ENCODE measurements at regions not wholly inside any gene's neighbourhood (a gene's known extent, or its start where the extent isn't known, plus 50 kb on each side); places are given as distances from the start of the nearest gene placed in this dataset.
A peak's percentile ranks its signal among the peaks of the same experiment; 100 is the strongest.
"Not testable (repeated sequence)": the region's sequence is repeated elsewhere in the genome, so short reads cannot be mapped to it uniquely, and the experiment has no call there.

DNA sequence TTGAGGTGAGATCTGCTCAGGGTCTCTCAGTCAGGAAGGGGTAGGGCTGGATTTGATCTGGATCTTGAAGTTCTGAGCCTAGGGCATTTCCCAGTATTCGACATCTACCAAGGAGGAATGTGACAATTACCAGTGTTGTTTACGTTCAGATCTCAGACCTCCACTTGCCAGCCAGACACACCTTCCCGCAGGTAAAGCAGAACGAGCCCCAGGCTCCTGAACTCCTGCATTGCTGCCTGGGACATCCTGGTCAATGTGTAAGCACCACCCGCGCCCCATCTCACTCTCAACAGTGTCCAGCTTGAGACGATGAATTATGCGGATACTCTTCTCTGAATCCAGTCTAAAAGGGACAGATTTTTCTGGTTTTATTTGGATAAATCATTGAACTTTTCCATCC lies 56.7 kb upstream of the PTCH1 start:
- Histone ChIP-seq H3K27ac (ENCODE audit: low read length) (no peak overlapping the region), H3K36me3 (ENCODE audit: control insufficient read depth in 1 of 2, insufficient read depth in 2 of 2, low read length in 2 of 2) (no peaks in the 10 kb centered on the region), H3K9me3 (ENCODE audit: control insufficient read depth in 1 of 2, low read length in 2 of 2) (no peaks in the 10 kb centered on the region), H3K4me3 (ENCODE audit: low read depth in 1 of 2, low read length in 2 of 2) (no peak overlapping the region), H3K27me3 (ENCODE audit: low read depth, low read length) (no peaks in the 10 kb centered on the region), H3K4me1 (ENCODE audit: control insufficient read depth in 1 of 2, insufficient read depth in 2 of 2, low read length in 2 of 2) (no peaks in the 10 kb centered on the region)

DNA sequence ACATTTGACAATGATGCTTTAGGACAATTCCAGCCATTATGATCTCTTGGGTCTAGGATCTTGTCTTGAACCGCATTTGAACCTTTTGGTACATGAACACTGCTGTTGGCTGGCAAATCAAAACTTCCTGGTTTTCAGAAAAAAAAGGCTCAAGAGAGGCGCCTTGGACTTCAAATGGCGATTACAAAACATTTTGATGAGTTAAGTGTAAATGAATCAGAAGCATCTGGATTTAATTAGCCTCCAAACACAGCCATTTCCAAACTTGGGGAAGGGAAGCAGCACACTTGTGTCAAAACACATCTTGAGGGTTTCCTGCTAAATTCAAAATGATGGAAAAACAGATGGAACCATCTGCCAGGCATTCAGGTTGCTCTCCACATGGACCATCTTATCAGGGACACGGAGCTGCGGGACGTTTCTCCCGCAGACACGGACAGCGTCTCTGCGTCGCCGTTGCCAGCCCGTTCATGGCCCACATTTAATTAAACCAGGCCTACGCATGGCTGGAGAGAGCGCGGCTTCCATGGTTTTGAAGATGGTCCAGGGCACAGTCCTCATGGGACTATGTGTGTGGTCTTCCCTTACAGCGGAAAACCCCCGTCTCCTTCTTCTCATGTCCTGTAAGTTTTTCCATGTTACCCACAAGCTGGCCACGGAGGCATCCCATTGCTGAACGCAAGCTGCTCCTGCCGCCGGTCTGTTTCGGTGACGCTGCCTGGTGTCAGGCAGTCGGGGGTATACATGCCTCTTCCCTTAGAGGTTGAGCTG lies 55.8 kb upstream of the PTCH1 start:
- no peaks in the 10 kb centered on the region for H3K36me3 ChIP-seq (ENCODE audit: control insufficient read depth in 1 of 2, insufficient read depth in 2 of 2, low read length in 2 of 2)
- no peak overlapping the region for H3K27ac ChIP-seq (ENCODE audit: low read length)
- no peaks in the 10 kb centered on the region for H3K4me1 ChIP-seq (ENCODE audit: control insufficient read depth in 1 of 2, insufficient read depth in 2 of 2, low read length in 2 of 2)
- H3K27me3 ChIP-seq (ENCODE audit: low read depth, low read length): no peaks in the 10 kb centered on the region
- no peaks in the 10 kb centered on the region for H3K9me3 ChIP-seq (ENCODE audit: control insufficient read depth in 1 of 2, low read length in 2 of 2)
- no peak overlapping the region for H3K4me3 ChIP-seq (ENCODE audit: low read depth in 1 of 2, low read length in 2 of 2)

DNA sequence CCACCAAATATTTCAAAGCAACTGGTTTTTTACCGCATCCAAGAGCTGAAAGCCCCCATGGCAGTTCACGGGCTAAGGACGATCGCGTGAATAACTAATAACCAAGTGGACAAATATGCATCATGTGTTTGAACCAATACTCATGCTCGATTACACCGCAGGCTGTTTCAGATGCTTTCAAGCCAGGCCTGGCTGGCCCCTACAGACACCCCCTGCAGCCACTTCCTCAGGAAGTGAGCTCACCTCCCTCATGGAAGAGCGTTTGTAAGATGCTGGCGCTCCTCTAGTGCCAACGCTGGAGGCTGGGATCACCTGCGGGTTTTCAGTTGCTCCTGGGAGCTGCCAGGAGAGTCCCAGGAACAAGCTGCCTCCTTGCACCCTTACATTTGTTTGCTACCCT lies 53.9 kb upstream of the PTCH1 start:
- no peaks in the 10 kb centered on the region for H3K9me3 ChIP-seq (ENCODE audit: control insufficient read depth in 1 of 2, low read length in 2 of 2)
- no peaks in the 10 kb centered on the region for H3K36me3 ChIP-seq (ENCODE audit: control insufficient read depth in 1 of 2, insufficient read depth in 2 of 2, low read length in 2 of 2)
- H3K4me3 ChIP-seq (ENCODE audit: low read depth in 1 of 2, low read length in 2 of 2): no peak overlapping the region
- H3K27me3 ChIP-seq (ENCODE audit: low read depth, low read length): no peaks in the 10 kb centered on the region
- no peaks in the 10 kb centered on the region for H3K4me1 ChIP-seq (ENCODE audit: control insufficient read depth in 1 of 2, insufficient read depth in 2 of 2, low read length in 2 of 2)
- H3K27ac ChIP-seq (ENCODE audit: low read length): no peak overlapping the region

DNA sequence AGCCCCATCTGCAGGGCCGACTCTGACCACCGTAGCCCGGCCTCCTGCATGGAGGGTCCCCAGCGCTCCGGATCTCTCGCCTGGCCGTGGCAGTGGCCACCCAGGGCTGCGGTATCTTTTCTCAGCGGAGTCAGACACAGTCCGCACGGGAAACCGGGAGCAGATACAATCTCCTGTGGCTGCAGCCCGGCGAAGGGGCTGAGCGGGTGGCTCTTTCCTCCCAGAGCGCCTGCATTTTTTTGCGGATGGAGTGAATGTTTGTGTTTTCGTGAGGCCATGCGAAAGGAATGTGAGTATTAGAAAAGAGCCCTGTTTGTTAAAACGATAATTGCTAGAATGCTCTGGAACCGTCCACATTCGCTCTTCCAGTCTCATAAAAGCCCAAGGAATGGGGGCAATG lies 53.4 kb upstream of the PTCH1 start:
- Histone ChIP-seq H3K4me3 (ENCODE audit: low read depth in 1 of 2, low read length in 2 of 2) (peak overlapping the region; percentile 26 to 47), H3K36me3 (ENCODE audit: control insufficient read depth in 1 of 2, insufficient read depth in 2 of 2, low read length in 2 of 2) (no peaks in the 10 kb centered on the region), H3K27ac (ENCODE audit: low read length) (no peak overlapping the region), H3K4me1 (ENCODE audit: control insufficient read depth in 1 of 2, insufficient read depth in 2 of 2, low read length in 2 of 2) (no peaks in the 10 kb centered on the region), H3K9me3 (ENCODE audit: control insufficient read depth in 1 of 2, low read length in 2 of 2) (no peaks in the 10 kb centered on the region), H3K27me3 (ENCODE audit: low read depth, low read length) (no peaks in the 10 kb centered on the region)

DNA sequence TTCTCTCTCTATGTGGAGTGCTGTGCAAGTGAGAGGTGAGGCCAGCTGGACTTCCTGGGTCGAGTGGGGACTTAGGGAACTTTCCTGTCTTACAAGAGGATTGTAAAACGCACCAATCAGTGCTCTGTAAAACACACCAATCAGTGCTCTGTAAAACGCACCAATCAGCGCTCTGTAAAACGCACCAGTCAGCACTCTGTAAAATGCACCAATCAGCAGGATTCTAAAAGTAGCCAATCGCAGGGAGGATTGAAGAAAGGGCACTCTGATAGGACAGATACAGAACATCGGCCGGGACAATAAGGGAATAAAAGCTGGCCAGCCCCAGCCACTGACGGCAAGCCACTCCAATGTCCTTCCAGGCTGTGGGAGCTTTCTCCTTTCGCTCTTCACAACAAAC lies 52.0 kb upstream of the PTCH1 start:
- not testable (repeated sequence) for H3K36me3 ChIP-seq (ENCODE audit: control insufficient read depth in 1 of 2, insufficient read depth in 2 of 2, low read length in 2 of 2); H3K9me3 ChIP-seq (ENCODE audit: control insufficient read depth in 1 of 2, low read length in 2 of 2); H3K27ac ChIP-seq (ENCODE audit: low read length); H3K4me3 ChIP-seq (ENCODE audit: low read depth in 1 of 2, low read length in 2 of 2); H3K27me3 ChIP-seq (ENCODE audit: low read depth, low read length); H3K4me1 ChIP-seq (ENCODE audit: control insufficient read depth in 1 of 2, insufficient read depth in 2 of 2, low read length in 2 of 2)
